Tibial artery (tissue), 4 donors: ENCODE measurements at regions not wholly inside any gene's neighbourhood (a gene's known extent, or its start where the extent isn't known, plus 50 kb on each side); places are given as distances from the start of the nearest gene placed in this dataset.

Experiments
- DNase-seq, 2 donors: peaks; one replicate each; pipeline ENCODE4 v3.0.0-alpha.2; 2019
- H3K27ac ChIP-seq, 2 donors: fragments of 200-600 bp; sonication (generic) in 1 of 2; 1 replicate in 1 of 2; 2 replicates in 1 of 2; pipeline ENCODE4 v1.5.1; 2018 to 2019; ENCODE audit warnings: mild to moderate bottlenecking in 1 of 2
- H3K27me3 ChIP-seq, 2 donors: fragments of 200-600 bp; sonication (generic) in 1 of 2; one replicate each; pipeline versions ENCODE4 v1.5.1 to v1.6.0; 2016 to 2019
- H3K36me3 ChIP-seq, 3 donors: fragments of 200-600 bp; sonication (generic) in 2 of 3; one replicate each; pipeline ENCODE4 v1.5.1; 2016 to 2019; ENCODE audit warnings: mild to moderate bottlenecking in 2 of 3
- H3K4me1 ChIP-seq, 4 donors: fragments of 200-600 bp; sonication (generic) in 2 of 4; 1 replicate in 3 of 4; 2 replicates in 1 of 4; pipeline ENCODE4 v1.5.1; 2016 to 2019
- H3K4me3 ChIP-seq, 2 donors: fragments of 200-600 bp; sonication (generic) in 1 of 2; 1 replicate in 1 of 2; 2 replicates in 1 of 2; pipeline ENCODE4 v1.5.1; 2018 to 2019; ENCODE audit warnings: mild to moderate bottlenecking in 2 of 2
- H3K9me3 ChIP-seq, 3 donors: fragments of 200-600 bp; sonication (generic) in 1 of 3; one replicate each; pipeline ENCODE4 v1.5.1; 2016 to 2019
- CTCF ChIP-seq, 2 experiments: fragments of 200-600 bp in 1 of 2; fragments of 450-650 bp in 1 of 2; IDR thresholded peaks; one replicate each; pipeline ENCODE4 v1.5.1; 2017 to 2019; ENCODE audit warnings: antibody characterized with exemption in 2 of 2, mild to moderate bottlenecking in 1 of 2, moderate library complexity in 1 of 2
- intact Hi-C: fragments of 100-400 bp; cut with DNase I; formaldehyde crosslinking; loops from one replicate; pipeline ENCODE4 v1.15.0; 2023; ENCODE audit warnings: low total_unique reads

- no peak for TF ChIP-seq CTCF (IDR thresholded peaks at IDR 0.05)
- no peaks in the 10 kb centered on the region for H3K36me3 ChIP-seq
- no peaks in the 10 kb centered on the region for H3K4me1 ChIP-seq
- H3K27ac ChIP-seq, result no peak overlapping the region
- H3K4me3 ChIP-seq, result no peak overlapping the region
- no peak for DNase-seq
- H3K9me3 ChIP-seq, result peaks cover 0 to 7% (median 4%) of the 10 kb centered on the region in 3 donors
- intact Hi-C loops, result no loop called here
- H3K27me3 ChIP-seq, result no peaks in the 10 kb centered on the region
These were observed 485.9 kb downstream of the NSUN3 start for GRCh38 chr3:94548581-94549316.

DNA sequence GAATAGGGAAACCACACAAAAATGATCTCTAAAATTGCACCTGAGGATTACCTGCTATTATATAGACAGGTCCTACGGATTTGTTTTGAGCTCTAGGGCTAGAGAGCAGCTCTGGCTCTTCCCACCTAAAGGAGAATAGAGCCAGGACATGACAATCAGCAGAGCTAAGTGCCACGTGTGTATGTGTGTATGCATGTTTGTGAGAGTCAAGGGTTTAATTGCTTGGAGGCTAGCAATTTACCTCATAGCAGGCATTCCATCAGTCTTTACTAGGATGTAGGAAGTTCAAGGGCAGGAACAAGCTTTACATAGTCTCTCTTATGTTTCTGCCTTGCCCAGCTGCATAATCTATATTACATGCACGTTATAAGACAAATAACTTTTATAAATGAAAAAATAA lies 498.2 kb downstream of the NSUN3 start:
- H3K36me3 ChIP-seq, result no peaks in the 10 kb centered on the region
- no peak overlapping the region for H3K27ac ChIP-seq
- TF ChIP-seq CTCF (IDR thresholded peaks at IDR 0.05), result no peak
- intact Hi-C loops, result no loop called here
- H3K4me1 ChIP-seq, result no peaks in the 10 kb centered on the region
- peaks cover 0 to 9% (median 0%) of the 10 kb centered on the region in 3 donors for H3K9me3 ChIP-seq
- no peaks in the 10 kb centered on the region for H3K27me3 ChIP-seq
- H3K4me3 ChIP-seq, result no peak overlapping the region
- DNase-seq, result no peak

GRCh38 chr3:94564247-94564646 lies 501.4 kb downstream of the NSUN3 start:
- Histone ChIP-seq H3K27me3 (no peaks in the 10 kb centered on the region), H3K9me3 (no peaks in the 10 kb centered on the region), H3K27ac (no peak overlapping the region), H3K4me3 (no peak overlapping the region), H3K36me3 (no peaks in the 10 kb centered on the region), H3K4me1 (no peaks in the 10 kb centered on the region)
- no peak for DNase-seq
- no peak for TF ChIP-seq CTCF (IDR thresholded peaks at IDR 0.05)
- intact Hi-C loops, result no loop called here

DNA sequence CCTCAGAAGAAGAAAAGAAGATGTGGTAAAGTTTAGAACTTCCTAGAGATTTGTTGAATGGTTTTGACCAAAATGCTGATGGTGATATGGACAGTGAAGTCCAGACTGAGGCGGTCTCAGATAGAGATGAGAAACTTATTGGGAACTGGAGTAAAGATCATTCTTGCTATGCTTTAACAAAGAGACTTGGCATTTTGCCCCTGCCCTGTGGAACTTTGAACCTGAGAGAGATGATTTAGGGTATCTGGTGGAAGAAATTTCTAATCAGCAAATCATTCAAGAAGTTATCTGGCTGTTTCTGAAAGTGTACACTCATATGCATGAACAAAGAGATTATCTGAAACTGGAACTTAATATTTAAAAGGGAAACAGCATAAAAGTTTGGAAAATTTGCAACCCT lies 505.2 kb downstream of the NSUN3 start:
- TF ChIP-seq CTCF (IDR thresholded peaks at IDR 0.05), result no peak
- Histone ChIP-seq H3K27ac (no peak overlapping the region), H3K27me3 (no peaks in the 10 kb centered on the region), H3K4me3 (no peak overlapping the region), H3K9me3 (no peaks in the 10 kb centered on the region), H3K36me3 (no peaks in the 10 kb centered on the region), H3K4me1 (no peaks in the 10 kb centered on the region)
- intact Hi-C loops, result no loop called here
- no peak for DNase-seq

DNA sequence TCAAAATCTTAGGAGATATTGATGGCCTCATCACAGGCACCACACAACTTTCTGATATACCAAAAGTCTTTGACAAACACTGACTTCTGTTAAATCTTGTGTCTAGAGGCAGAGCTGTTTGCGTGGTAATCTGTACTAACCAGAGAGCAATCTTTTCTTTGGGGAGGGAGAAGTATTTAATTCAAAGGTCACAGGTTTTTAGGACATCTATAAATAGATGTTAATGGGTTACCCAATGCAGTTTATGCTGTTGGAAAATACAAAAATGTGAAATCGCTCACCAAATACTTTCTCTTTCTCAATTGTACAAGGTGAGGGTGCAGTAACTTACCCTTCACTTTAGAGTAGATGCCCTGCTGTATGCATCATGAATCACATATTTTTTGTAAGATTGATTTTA lies 510.5 kb downstream of the NSUN3 start:
- no peak overlapping the region for H3K4me3 ChIP-seq
- no peak for TF ChIP-seq CTCF (IDR thresholded peaks at IDR 0.05)
- DNase-seq, result no peak
- no peaks in the 10 kb centered on the region for H3K27me3 ChIP-seq
- intact Hi-C loops, result no loop called here
- H3K27ac ChIP-seq, result no peak overlapping the region
- no peaks in the 10 kb centered on the region for H3K36me3 ChIP-seq
- no peaks in the 10 kb centered on the region for H3K9me3 ChIP-seq
- no peaks in the 10 kb centered on the region for H3K4me1 ChIP-seq

- H3K4me3 ChIP-seq, result no peak overlapping the region
- no peak overlapping the region for H3K27ac ChIP-seq
- no peaks in the 10 kb centered on the region for H3K27me3 ChIP-seq
- H3K9me3 ChIP-seq, result no peaks in the 10 kb centered on the region
- TF ChIP-seq CTCF (IDR thresholded peaks at IDR 0.05), result no peak
- no peaks in the 10 kb centered on the region for H3K36me3 ChIP-seq
- DNase-seq, result no peak
- H3K4me1 ChIP-seq, result no peaks in the 10 kb centered on the region
- intact Hi-C loops, result no loop called here
These were observed 524.4 kb downstream of the NSUN3 start for GRCh38 chr3:94587291-94587690.
